SK-N-SH (cell line): ENCODE measurements at regions not wholly inside any gene's neighbourhood (a gene's known extent, or its start where the extent isn't known, plus 50 kb on each side); places are given as distances from the start of the nearest gene placed in this dataset.
A peak's percentile ranks its signal among the peaks of the same experiment; 100 is the strongest.

Experiments
- CTCF ChIA-PET: fragments of 300-600, 350-600 bp; formaldehyde crosslinking; extraction: SDS; loops from one replicate; lab custom pipeline; 2021; lab: Yijun Ruan, JAX
- POLR2A ChIA-PET: fragments of 350-600 bp; sonication (Branson Sonifier 250); formaldehyde crosslinking; extraction: SDS; loops from one replicate; lab custom pipeline; 2020; ENCODE audit warnings: antibody characterized with exemption, inconsistent platforms; lab: Yijun Ruan, JAX
- DNase-seq: peaks from one replicate; pipeline ENCODE4 v3.0.0; 2012
- H2AFZ ChIP-seq: fragments of 200-600 bp; sonication (generic); 2 replicates; pipeline ENCODE4 v1.8.1; 2016; ENCODE audit warnings: antibody characterized with exemption, mild to moderate bottlenecking, low read depth
- H3F3A ChIP-seq: fragments of 200-600 bp; sonication (generic); replicated peaks from 2 replicates; pipeline ENCODE3; 2016; ENCODE audit warnings: antibody characterized with exemption, mild to moderate bottlenecking; ENCODE audit not compliant: insufficient read depth
- H3K27ac ChIP-seq, 2 experiments: fragments of 200-500 bp in 1 of 2; fragments of 200-600 bp in 1 of 2; sonication (Bioruptor generic) in 1 of 2; sonication (generic), shearing (Covaris generic) in 1 of 2; 2 replicates each; pipeline versions ENCODE4 v1.5.1 to v1.6.1; 2014 to 2016; ENCODE audit warnings: low read depth in 2 of 2, inconsistent platforms in 1 of 2, low read length in 1 of 2, mild to moderate bottlenecking in 1 of 2, mixed read lengths in 1 of 2
- H3K27me3 ChIP-seq: fragments of 200-600 bp; sonication (generic), shearing (Covaris generic); 2 replicates; pipeline ENCODE4 v1.6.1; 2016; ENCODE audit warnings: mixed run types; ENCODE audit not compliant: insufficient read depth
- H3K36me3 ChIP-seq, 2 experiments: fragments of 200-500 bp in 1 of 2; fragments of 200-600 bp in 1 of 2; sonication (Bioruptor generic) in 1 of 2; sonication (generic) in 1 of 2; replicated peaks in 1 of 2; 2 replicates each; pipeline versions ENCODE3 to v1.5.1; 2014 to 2016; ENCODE audit warnings: low read length in 1 of 2, mild to moderate bottlenecking in 1 of 2; ENCODE audit not compliant: insufficient read depth in 2 of 2, control insufficient read depth in 1 of 2
- H3K4me1 ChIP-seq, 2 experiments: fragments of 200-500 bp in 1 of 2; fragments of 200-600 bp in 1 of 2; sonication (Bioruptor generic) in 1 of 2; sonication (generic), shearing (Covaris generic) in 1 of 2; 2 replicates each; pipeline versions ENCODE4 v1.5.1 to v1.6.1; 2014 to 2016; ENCODE audit warnings: low read depth in 1 of 2, low read length in 1 of 2, mixed run types in 1 of 2; ENCODE audit not compliant: insufficient read depth in 2 of 2, control insufficient read depth in 1 of 2
- H3K4me2 ChIP-seq: fragments of 200-600 bp; sonication (generic), shearing (Covaris generic); 2 replicates; pipeline ENCODE4 v1.6.1; 2017; ENCODE audit warnings: mixed run types
- H3K4me3 ChIP-seq, 2 experiments: fragments of 200-500 bp in 1 of 2; fragments of 200-600 bp in 1 of 2; sonication (Bioruptor generic) in 1 of 2; sonication (generic), shearing (Covaris generic) in 1 of 2; 2 replicates each; pipeline versions ENCODE4 v1.5.1 to v1.8.1; 2014 to 2016; ENCODE audit warnings: low read depth in 2 of 2, inconsistent platforms in 1 of 2, low read length in 1 of 2, mild to moderate bottlenecking in 1 of 2, mixed read lengths in 1 of 2, moderate library complexity in 1 of 2
- H3K79me2 ChIP-seq: fragments of 200-600 bp; sonication (generic); 2 replicates; pipeline ENCODE4 v1.8.1; 2017; ENCODE audit warnings: mild to moderate bottlenecking; ENCODE audit not compliant: insufficient read depth
- H3K9ac ChIP-seq: fragments of 200-600 bp; sonication (generic); 2 replicates; pipeline ENCODE4 v1.6.1; 2017; ENCODE audit warnings: mixed run types
- H3K9me2 ChIP-seq: fragments of 200-600 bp; sonication (generic); 2 replicates; pipeline ENCODE4 v1.6.1; 2017; ENCODE audit warnings: mixed run types
- H3K9me3 ChIP-seq: fragments of 200-600 bp; sonication (generic); 2 replicates; pipeline ENCODE4 v1.6.1; 2017; ENCODE audit warnings: mixed run types, mild to moderate bottlenecking, moderate library complexity
- H4K20me1 ChIP-seq: fragments of 200-600 bp; sonication (generic); 2 replicates; pipeline ENCODE4 v1.6.1; 2017; ENCODE audit warnings: mild to moderate bottlenecking, mixed run types; ENCODE audit not compliant: insufficient read depth
- CHD2 ChIP-seq: fragments of 150-350 bp; IDR thresholded peaks from 2 replicates; pipeline ENCODE4 v1.6.1; 2018; ENCODE audit warnings: low read length; ENCODE audit not compliant: partially characterized antibody
- CTCF ChIP-seq: fragments of 200-600 bp; sonication (generic); IDR thresholded peaks from 2 replicates; pipeline ENCODE4 v1.6.1; 2017; ENCODE audit warnings: antibody characterized with exemption, mild to moderate bottlenecking, moderate library complexity
- ELF1 ChIP-seq: IDR thresholded peaks from 2 replicates; pipeline ENCODE4 v1.4.0; 2012
- EP300 ChIP-seq, 2 experiments: IDR thresholded peaks; 2 replicates each; pipeline versions ENCODE4 v1.4.0 to v1.6.1; 2012; ENCODE audit warnings: borderline replicate concordance in 1 of 2, low read depth in 1 of 2, low read length in 1 of 2
- EZH2phosphoT487 ChIP-seq: fragments of 200-600 bp; sonication (generic); IDR thresholded peaks from 2 replicates; pipeline ENCODE4 v1.6.1; 2017; ENCODE audit warnings: low read depth, mixed run types, mild to moderate bottlenecking, antibody characterized with exemption, moderate library complexity, borderline replicate concordance
- FOSL2 ChIP-seq: IDR thresholded peaks from 2 replicates; pipeline ENCODE4 v1.4.0; 2012; ENCODE audit warnings: low read depth, mild to moderate bottlenecking, moderate library complexity, borderline replicate concordance
- FOXM1 ChIP-seq: IDR thresholded peaks from 2 replicates; pipeline ENCODE4 v1.4.0; 2012; ENCODE audit warnings: low read depth, mild to moderate bottlenecking
- GABPA ChIP-seq: IDR thresholded peaks from 2 replicates; pipeline ENCODE4 v1.4.0; 2012; ENCODE audit warnings: low read depth, mild to moderate bottlenecking
- GATA2 ChIP-seq: sonication (generic); formaldehyde crosslinking; IDR thresholded peaks from 2 replicates; pipeline ENCODE4 v1.5.0; 2020; ENCODE audit warnings: mild to moderate bottlenecking, missing genetic modification reagents
- JUND ChIP-seq: IDR thresholded peaks from 2 replicates; pipeline ENCODE4 v1.4.0; 2012
- MEF2A ChIP-seq: IDR thresholded peaks from 2 replicates; pipeline ENCODE4 v1.4.0; 2012; ENCODE audit warnings: low read depth, borderline replicate concordance
- NFIC ChIP-seq: IDR thresholded peaks from 2 replicates; pipeline ENCODE4 v1.4.0; 2012; ENCODE audit warnings: borderline replicate concordance
- NRF1 ChIP-seq: IDR thresholded peaks from 2 replicates; pipeline ENCODE4 v1.6.1; 2012; ENCODE audit warnings: low read depth, mild to moderate bottlenecking, low read length
- RFX5 ChIP-seq: IDR thresholded peaks from 2 replicates; pipeline ENCODE4 v1.6.1; 2012; ENCODE audit warnings: mild to moderate bottlenecking, improper control_type of control experiment, low read length
- RXRA ChIP-seq: IDR thresholded peaks from 2 replicates; pipeline ENCODE4 v1.4.0; 2012; ENCODE audit warnings: low read depth, mild to moderate bottlenecking, borderline replicate concordance
- SMC3 ChIP-seq: IDR thresholded peaks from 2 replicates; pipeline ENCODE4 v1.6.1; 2012; ENCODE audit warnings: low read depth, low read length, improper control_type of control experiment
- TEAD4 ChIP-seq: IDR thresholded peaks from 2 replicates; pipeline ENCODE4 v1.4.0; 2012; ENCODE audit warnings: mild to moderate bottlenecking, borderline replicate concordance; ENCODE audit not compliant: insufficient read depth
- USF2 ChIP-seq: fragments of 150-350 bp; IDR thresholded peaks from 2 replicates; pipeline ENCODE4 v1.6.1; 2017; ENCODE audit warnings: antibody characterized with exemption, low read length, low read depth, borderline replicate concordance
- ZBTB33 ChIP-seq: IDR thresholded peaks from 2 replicates; pipeline ENCODE4 v1.4.0; 2012; ENCODE audit warnings: low read depth, borderline replicate concordance
- WGBS: methylation state at CpG from one replicate; pipeline ENCODE4 v1.1.6; 2017; ENCODE audit warnings: low lambda C conversion rate; 5-methylcytosine and 5-hydroxymethylcytosine counted together
- TF ChIP-seq, protein P1 (sequence below): IDR thresholded peaks from 2 replicates; pipeline ENCODE4 v1.6.1; 2012; ENCODE audit warnings: mild to moderate bottlenecking, low read depth, low read length, moderate library complexity

DNA sequence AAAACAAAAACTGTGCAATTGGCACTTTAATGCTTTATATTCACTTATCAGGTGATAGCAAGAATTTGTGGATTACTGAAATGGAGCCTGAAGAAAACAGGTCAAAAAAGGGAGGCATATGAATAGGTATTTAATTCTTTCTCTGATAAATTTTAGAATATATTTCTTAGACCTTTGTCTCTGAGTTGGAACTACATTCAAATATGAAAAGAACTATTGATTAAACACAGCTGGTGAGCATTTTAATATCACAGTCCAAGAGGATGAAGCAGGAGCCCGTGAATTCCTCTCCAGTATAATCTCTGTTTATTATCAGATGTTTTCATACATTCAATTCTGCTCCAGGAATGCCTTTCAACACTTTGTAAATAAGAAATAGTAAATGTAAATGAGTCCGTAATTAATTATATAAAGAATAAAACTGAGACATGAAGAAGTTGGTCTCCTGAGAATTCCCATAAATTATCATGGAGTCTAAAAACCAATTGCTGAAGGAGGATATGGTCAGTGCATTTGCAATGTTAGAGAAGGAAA, 86.3 kb upstream of the ARHGEF26 start:
- ChIA-PET POLR2A (no interaction called here), CTCF (no interaction called here)
- Histone ChIP-seq H3K79me2 (no peaks in the 10 kb centered on the region), H3K4me3 (no peak overlapping the region), H3K9me3 (no peaks in the 10 kb centered on the region), H3K4me1 (no peaks in the 10 kb centered on the region; a peak in 1 of 4 replicates), H3K4me2 (no peak overlapping the region), H2AFZ (no peak overlapping the region), H3K9ac (no peak overlapping the region), H3K9me2 (no peaks in the 10 kb centered on the region), H3K27ac (peak overlapping the region in 1 of 2 experiments; percentile 44; a peak in 1 of 4 replicates), H3F3A (no peaks in the 10 kb centered on the region), H3K36me3 (no peaks in the 10 kb centered on the region), H3K27me3 (no peaks in the 10 kb centered on the region), H4K20me1 (no peaks in the 10 kb centered on the region)
- no peak for DNase-seq
- 27% methylated on average over 2 of the region's 2 CpGs for WGBS
- TF ChIP-seq CTCF, result no peak
- TF ChIP-seq, protein P1, sequence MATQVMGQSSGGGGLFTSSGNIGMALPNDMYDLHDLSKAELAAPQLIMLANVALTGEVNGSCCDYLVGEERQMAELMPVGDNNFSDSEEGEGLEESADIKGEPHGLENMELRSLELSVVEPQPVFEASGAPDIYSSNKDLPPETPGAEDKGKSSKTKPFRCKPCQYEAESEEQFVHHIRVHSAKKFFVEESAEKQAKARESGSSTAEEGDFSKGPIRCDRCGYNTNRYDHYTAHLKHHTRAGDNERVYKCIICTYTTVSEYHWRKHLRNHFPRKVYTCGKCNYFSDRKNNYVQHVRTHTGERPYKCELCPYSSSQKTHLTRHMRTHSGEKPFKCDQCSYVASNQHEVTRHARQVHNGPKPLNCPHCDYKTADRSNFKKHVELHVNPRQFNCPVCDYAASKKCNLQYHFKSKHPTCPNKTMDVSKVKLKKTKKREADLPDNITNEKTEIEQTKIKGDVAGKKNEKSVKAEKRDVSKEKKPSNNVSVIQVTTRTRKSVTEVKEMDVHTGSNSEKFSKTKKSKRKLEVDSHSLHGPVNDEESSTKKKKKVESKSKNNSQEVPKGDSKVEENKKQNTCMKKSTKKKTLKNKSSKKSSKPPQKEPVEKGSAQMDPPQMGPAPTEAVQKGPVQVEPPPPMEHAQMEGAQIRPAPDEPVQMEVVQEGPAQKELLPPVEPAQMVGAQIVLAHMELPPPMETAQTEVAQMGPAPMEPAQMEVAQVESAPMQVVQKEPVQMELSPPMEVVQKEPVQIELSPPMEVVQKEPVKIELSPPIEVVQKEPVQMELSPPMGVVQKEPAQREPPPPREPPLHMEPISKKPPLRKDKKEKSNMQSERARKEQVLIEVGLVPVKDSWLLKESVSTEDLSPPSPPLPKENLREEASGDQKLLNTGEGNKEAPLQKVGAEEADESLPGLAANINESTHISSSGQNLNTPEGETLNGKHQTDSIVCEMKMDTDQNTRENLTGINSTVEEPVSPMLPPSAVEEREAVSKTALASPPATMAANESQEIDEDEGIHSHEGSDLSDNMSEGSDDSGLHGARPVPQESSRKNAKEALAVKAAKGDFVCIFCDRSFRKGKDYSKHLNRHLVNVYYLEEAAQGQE, result no peak
- no peak for TF ChIP-seq JUND
- no peak for TF ChIP-seq NFIC
- TF ChIP-seq USF2, result no peak
- no peak for TF ChIP-seq SMC3
- TF ChIP-seq TEAD4, result no peak
- TF ChIP-seq CHD2, result no peak
- no peak for TF ChIP-seq FOXM1
- TF ChIP-seq EP300 (IDR thresholded peaks at IDR 0.05; ENCODE audit: borderline replicate concordance in 1 of 2, low read depth in 1 of 2, low read length in 1 of 2), result no peak
- TF ChIP-seq EZH2phosphoT487, result no peak
- no peak for TF ChIP-seq ZBTB33
- TF ChIP-seq MEF2A, result no peak
- no peak for TF ChIP-seq RFX5
- no peak for TF ChIP-seq ELF1
- TF ChIP-seq GABPA, result no peak
- TF ChIP-seq NRF1, result no peak
- TF ChIP-seq RXRA, result no peak
- TF ChIP-seq GATA2 (CRISPR knock-in tag), result no peak
- no peak for TF ChIP-seq FOSL2
